AG04449 (cell line): ENCODE measurements at regions not wholly inside any gene's neighbourhood (a gene's known extent, or its start where the extent isn't known, plus 50 kb on each side); places are given as distances from the start of the nearest gene placed in this dataset.

ENCODE experiments used
- CTCF ChIA-PET: fragments of 350-600 bp; formaldehyde crosslinking; extraction: SDS; loops from one replicate; lab custom pipeline; 2021; ENCODE audit warnings: antibody characterized with exemption; lab: Yijun Ruan, JAX
- POLR2A ChIA-PET: fragments of 400-600, 350-600 bp; formaldehyde crosslinking; extraction: SDS; loops from one replicate; lab custom pipeline; 2020; ENCODE audit warnings: antibody characterized with exemption, inconsistent platforms; lab: Yijun Ruan, JAX
- DNase-seq: peaks from one replicate; pipeline ENCODE4 v3.0.0-alpha.2; 2010; ENCODE audit warnings: low read depth, low spot score
- H3K4me3 ChIP-seq: 2 replicates; pipeline ENCODE4 v1.5.1; 2011; ENCODE audit warnings: low read depth, mild to moderate bottlenecking, control low read depth, low read length
- TF ChIP-seq, protein P1 (sequence below): IDR thresholded peaks from one replicate; pipeline ENCODE4 v1.5.1; 2011; ENCODE audit warnings: mild to moderate bottlenecking, moderate library complexity, low read length, control low read depth, inconsistent platforms; ENCODE audit not compliant: insufficient read depth; ENCODE audit errors: missing control alignments

DNA sequence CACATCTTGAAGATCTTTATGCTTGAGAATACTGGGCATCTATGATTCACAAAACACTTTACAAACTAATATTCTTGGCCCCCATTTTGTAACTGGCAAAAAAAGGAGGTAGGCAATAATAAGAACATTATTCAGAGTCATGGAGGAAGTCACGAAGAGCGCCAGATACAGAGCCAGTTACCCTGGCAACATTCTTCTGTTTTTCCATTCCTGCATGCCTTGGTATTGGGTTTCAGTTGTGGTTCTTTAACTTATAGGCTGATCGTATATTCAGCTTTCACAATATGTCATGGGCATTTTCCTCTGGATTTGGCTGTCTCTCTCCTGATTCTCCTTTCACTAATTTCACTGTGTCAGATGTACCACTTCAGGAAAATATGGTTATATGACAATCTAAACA lies 234.7 kb downstream of the HRH4 start:
- DNase-seq: no peak
- TF ChIP-seq, protein P1, sequence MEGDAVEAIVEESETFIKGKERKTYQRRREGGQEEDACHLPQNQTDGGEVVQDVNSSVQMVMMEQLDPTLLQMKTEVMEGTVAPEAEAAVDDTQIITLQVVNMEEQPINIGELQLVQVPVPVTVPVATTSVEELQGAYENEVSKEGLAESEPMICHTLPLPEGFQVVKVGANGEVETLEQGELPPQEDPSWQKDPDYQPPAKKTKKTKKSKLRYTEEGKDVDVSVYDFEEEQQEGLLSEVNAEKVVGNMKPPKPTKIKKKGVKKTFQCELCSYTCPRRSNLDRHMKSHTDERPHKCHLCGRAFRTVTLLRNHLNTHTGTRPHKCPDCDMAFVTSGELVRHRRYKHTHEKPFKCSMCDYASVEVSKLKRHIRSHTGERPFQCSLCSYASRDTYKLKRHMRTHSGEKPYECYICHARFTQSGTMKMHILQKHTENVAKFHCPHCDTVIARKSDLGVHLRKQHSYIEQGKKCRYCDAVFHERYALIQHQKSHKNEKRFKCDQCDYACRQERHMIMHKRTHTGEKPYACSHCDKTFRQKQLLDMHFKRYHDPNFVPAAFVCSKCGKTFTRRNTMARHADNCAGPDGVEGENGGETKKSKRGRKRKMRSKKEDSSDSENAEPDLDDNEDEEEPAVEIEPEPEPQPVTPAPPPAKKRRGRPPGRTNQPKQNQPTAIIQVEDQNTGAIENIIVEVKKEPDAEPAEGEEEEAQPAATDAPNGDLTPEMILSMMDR: no peak
- no peak overlapping the region for H3K4me3 ChIP-seq
- POLR2A ChIA-PET: no interaction called here
- CTCF ChIA-PET: no interaction called here

DNA sequence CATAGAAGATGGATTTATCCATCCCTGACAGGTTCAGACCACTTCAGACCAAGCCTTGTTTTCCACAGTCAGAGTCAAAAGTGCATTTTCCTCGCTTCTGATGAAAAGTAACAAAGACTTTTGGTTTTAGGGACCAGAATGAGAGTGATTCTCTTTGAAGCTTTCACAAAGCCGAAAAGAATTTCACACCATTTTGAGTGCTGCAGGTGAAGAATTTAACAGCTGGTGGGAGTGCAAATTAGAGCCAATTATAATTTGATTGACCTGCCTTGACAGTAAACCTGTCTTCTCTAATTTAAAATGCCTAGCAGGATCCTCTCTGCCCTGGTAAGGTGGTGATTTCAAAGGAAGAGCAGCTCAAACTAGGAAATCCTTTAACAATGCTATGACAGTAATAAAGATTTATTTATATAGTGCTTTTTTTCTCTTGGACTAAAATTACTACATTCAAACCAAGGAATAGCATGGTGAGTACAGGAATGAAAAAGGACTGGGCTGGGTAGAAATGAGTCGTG lies 241.6 kb downstream of the HRH4 start:
- no peak for DNase-seq
- H3K4me3 ChIP-seq: no peak overlapping the region
- POLR2A ChIA-PET: no interaction called here
- CTCF ChIA-PET: interaction anchor here (1.1 to 1.4 kb wide), 2 partner anchors 25 to 213 kb away, joined by 3 to 6 read pairs; no protein-coding TSS in a partner anchor
- TF ChIP-seq, protein P1: no peak

DNA sequence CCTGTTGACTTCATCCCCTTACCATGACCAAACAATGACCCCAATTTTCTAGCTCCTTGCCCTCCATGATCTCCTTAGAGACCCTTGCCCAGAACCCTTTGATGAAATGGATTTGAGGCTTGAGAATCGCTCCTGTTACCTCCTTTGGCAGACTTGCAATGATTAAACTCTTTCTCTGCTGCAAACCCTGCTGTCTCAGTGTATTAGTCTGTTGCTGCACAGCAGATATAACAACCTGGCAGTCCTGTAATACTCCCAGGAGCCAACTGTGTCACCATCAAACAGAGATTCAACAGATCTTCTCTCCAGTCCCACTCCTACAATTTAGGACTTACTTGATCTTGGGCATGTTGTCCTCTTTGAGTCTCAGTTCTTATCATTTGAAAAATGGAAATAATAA lies 242.9 kb downstream of the HRH4 start:
- POLR2A ChIA-PET: no interaction called here
- no peak overlapping the region for H3K4me3 ChIP-seq
- TF ChIP-seq, protein P1: no peak
- CTCF ChIA-PET: interaction anchor here (1.1 to 1.4 kb wide), 2 partner anchors 23 to 214 kb away, joined by 3 to 6 read pairs; no protein-coding TSS in a partner anchor
- no peak for DNase-seq

DNA sequence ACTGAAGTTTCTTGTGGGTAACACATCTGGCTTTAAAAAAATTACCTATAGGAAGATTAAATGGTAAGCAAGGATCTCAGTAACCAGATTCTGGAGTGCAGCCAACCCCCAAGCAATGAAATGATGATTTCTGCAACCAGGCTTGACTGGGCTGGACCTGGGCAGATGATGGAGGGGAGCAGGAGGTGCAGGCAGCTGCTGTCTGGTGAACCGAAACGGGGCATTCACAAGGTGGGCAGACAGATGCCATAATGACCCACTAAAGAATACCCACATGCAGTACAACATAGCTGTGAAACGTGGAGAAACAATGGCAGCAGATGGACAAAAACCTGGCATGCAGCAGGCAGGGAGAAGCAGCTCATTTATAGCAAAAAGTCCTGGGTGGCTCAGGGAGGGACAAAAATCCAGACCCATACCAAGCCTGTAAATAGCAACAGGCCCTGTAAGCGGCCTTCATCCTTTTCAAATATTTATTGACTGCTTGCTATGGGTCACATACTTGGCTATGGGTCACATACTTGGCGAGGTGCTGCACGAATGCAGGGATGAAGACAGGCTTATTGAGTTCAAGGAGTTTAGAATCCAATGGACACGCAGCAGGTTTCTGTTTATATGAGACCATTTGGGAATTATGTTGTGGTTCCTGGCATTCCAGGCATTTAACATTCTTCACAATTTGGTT lies 244.7 kb downstream of the HRH4 start:
- POLR2A ChIA-PET: no interaction called here
- CTCF ChIA-PET: no interaction called here
- H3K4me3 ChIP-seq: no peak overlapping the region
- TF ChIP-seq, protein P1: no peak
- DNase-seq: no peak

DNA sequence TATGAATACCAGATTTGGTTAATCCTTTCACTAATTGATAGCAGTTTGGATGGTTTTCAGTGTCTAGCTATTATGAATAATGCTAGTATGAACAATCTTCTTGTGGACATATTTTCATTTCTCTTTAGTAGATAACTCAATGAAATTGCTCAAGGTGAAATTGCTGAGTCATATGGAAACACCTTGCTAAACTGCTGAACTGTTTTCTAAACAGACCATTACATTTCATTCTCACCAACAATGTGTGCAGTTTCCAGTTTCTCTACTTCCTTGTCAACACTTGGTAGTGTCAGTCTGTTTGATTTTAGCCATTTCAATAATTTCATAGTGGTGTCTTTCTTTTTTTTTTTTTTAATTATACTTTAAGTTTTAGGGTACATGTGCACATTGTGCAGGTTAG lies 250.0 kb downstream of the HRH4 start:
- TF ChIP-seq, protein P1: no peak
- POLR2A ChIA-PET: no interaction called here

DNA sequence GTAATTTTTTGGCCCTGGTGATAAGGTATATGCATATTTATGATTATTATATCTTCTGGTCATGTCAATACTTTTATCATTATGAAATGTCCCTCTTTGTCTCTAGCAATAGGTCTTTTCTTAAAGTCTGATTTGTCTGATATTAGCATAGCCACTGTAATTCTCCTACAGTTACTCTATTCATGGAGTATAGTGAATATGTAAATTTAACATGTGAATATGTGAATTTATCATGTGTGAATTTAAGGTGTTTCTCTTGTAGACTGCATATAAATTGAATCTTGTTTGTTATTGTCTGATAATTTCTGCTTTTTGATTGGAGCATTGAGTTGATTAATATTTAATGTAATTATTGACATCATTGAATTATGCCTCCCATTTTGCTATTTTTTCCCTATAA lies 259.4 kb downstream of the HRH4 start:
- POLR2A ChIA-PET: no interaction called here
- no peak overlapping the region for H3K4me3 ChIP-seq
- TF ChIP-seq, protein P1: no peak
- CTCF ChIA-PET: no interaction called here
- DNase-seq: no peak

More for the DNA sequence above, 250.0 kb downstream of the HRH4 start:
- no peak for DNase-seq
- CTCF ChIA-PET: no interaction called here
- no peak overlapping the region for H3K4me3 ChIP-seq
